K562 (cell line): ENCODE measurements at regions not wholly inside any gene's neighbourhood (a gene's known extent, or its start where the extent isn't known, plus 50 kb on each side); places are given as distances from the start of the nearest gene placed in this dataset.

Experiments
- ATAC-seq: fragments of 200-7000 bp; cut with Tn5 transposase; 3 replicates; pipeline ENCODE4 v1.9.1; 2020; ENCODE audit warnings: moderate library complexity
- BruUV-seq: library from RNA; stranded (reverse); fragments of 400-500 nt; replicated peaks from 2 replicates; lab custom pipeline; 2021; lab: Mats Ljungman, UMichigan
- CTCF ChIA-PET: fragments of 300-600 bp; formaldehyde crosslinking; extraction: SDS; loops from one replicate; lab custom pipeline; 2021; ENCODE audit warnings: low intra/inter-chr PET ratio; lab: Yijun Ruan, JAX
- POLR2A ChIA-PET: fragments of 300-600, 350-650 bp; sonication (Branson Sonifier 250); formaldehyde crosslinking; extraction: SDS; loops from one replicate; lab custom pipeline; 2021; ENCODE audit warnings: antibody characterized with exemption, inconsistent platforms; lab: Yijun Ruan, JAX
- DNase-seq, 4 experiments: peaks; one replicate each; pipeline versions ENCODE4 v3.0.0 to v3.0.0-alpha.2; 2011 to 2018; ENCODE audit warnings: low spot score in 3 of 4, mixed read lengths in 3 of 4; ENCODE audit errors: extremely low read depth in 1 of 4
- FAIRE-seq: peaks from 2 replicates; lab custom pipeline; 2011; peaks lifted over from hg19 to GRCh38; lab: Jason Lieb, UNC
- H2AFZ ChIP-seq: 2 replicates; pipeline ENCODE4 v1.6.0; 2011; ENCODE audit warnings: low read depth, low read length, control low read depth, inconsistent platforms
- H3K27ac ChIP-seq: fragments of 200-600 bp; 3 replicates; pipeline ENCODE4 v1.8.0; 2011; ENCODE audit warnings: low read depth, mild to moderate bottlenecking, control low read depth, inconsistent platforms, low read length, moderate library complexity, mixed read lengths; ENCODE audit errors: extremely low read depth
- H3K27me3 ChIP-seq, 2 experiments: fragments of 300-600 bp in 1 of 2; 2 replicates in 1 of 2; 3 replicates in 1 of 2; pipeline versions ENCODE4 v1.6.0 to v1.8.0; 2011; ENCODE audit warnings: inconsistent platforms in 2 of 2, low read length in 2 of 2, mild to moderate bottlenecking in 1 of 2, mixed read lengths in 1 of 2, moderate library complexity in 1 of 2; ENCODE audit not compliant: control insufficient read depth in 2 of 2, insufficient read depth in 2 of 2
- H3K36me3 ChIP-seq: fragments of 300-600 bp; 3 replicates; pipeline ENCODE4 v1.8.0; 2011; ENCODE audit warnings: mild to moderate bottlenecking, low read length, inconsistent platforms; ENCODE audit not compliant: control insufficient read depth, insufficient read depth
- H3K4me1 ChIP-seq, 2 experiments: fragments of 200-600 bp in 1 of 2; replicated peaks in 1 of 2; 2 replicates in 1 of 2; 3 replicates in 1 of 2; pipeline versions ENCODE4 v1.5.1 to v1.8.0; 2011; ENCODE audit warnings: inconsistent platforms in 2 of 2, low read length in 2 of 2, mild to moderate bottlenecking in 1 of 2, mixed read lengths in 1 of 2, moderate library complexity in 1 of 2; ENCODE audit not compliant: control insufficient read depth in 2 of 2, insufficient read depth in 2 of 2
- H3K4me2 ChIP-seq: 2 replicates; pipeline ENCODE4 v1.6.1; 2011; ENCODE audit warnings: low read length, control low read depth, inconsistent platforms, mixed read lengths; ENCODE audit not compliant: insufficient read depth
- H3K4me3 ChIP-seq: fragments of 200-600 bp; sonication (generic), shearing (Covaris generic); 2 replicates; pipeline ENCODE4 v1.5.1; 2016; ENCODE audit warnings: control low read depth, inconsistent platforms
- H3K79me2 ChIP-seq: fragments of 200-600 bp; 3 replicates; pipeline ENCODE4 v1.8.0; 2011; ENCODE audit warnings: low read length, inconsistent platforms; ENCODE audit not compliant: control insufficient read depth, insufficient read depth
- H3K9ac ChIP-seq, 2 experiments: 2 replicates each; pipeline versions ENCODE4 v1.6.0 to v1.6.1; 2011; ENCODE audit warnings: low read depth in 2 of 2, low read length in 2 of 2, control low read depth in 1 of 2, inconsistent platforms in 1 of 2, mild to moderate bottlenecking in 1 of 2, mixed read lengths in 1 of 2; ENCODE audit not compliant: insufficient read depth in 1 of 2
- H3K9me1 ChIP-seq: one replicate; pipeline ENCODE4 v1.6.0; 2011; ENCODE audit warnings: inconsistent platforms, mild to moderate bottlenecking, low read length, moderate library complexity; ENCODE audit not compliant: control insufficient read depth, insufficient read depth
- H3K9me3 ChIP-seq: replicated peaks from 2 replicates; pipeline ENCODE4 v1.5.1; 2011; ENCODE audit warnings: low read depth, low read length, inconsistent platforms; ENCODE audit not compliant: control insufficient read depth, insufficient read depth
- H4K20me1 ChIP-seq: replicated peaks from 2 replicates; pipeline ENCODE4 v1.6.1; 2011; ENCODE audit warnings: low read length, inconsistent platforms, mixed read lengths; ENCODE audit not compliant: control insufficient read depth, insufficient read depth
- CBFA2T3 ChIP-seq: fragments of 450-650 bp; IDR thresholded peaks from 2 replicates; pipeline ENCODE4 v1.6.1; 2017
- DACH1 ChIP-seq: fragments of 450-650 bp; IDR thresholded peaks from 2 replicates; pipeline ENCODE4 v1.6.1; 2018; ENCODE audit not compliant: partially characterized antibody
- ZBTB2 ChIP-seq: fragments of 450-650 bp; IDR thresholded peaks from 2 replicates; pipeline ENCODE4 v1.6.1; 2016; ENCODE audit warnings: antibody characterized with exemption
- ZBTB43 ChIP-seq: sonication (generic); formaldehyde crosslinking; IDR thresholded peaks from 2 replicates; pipeline ENCODE4 v1.8.0; 2023; ENCODE audit warnings: mild to moderate bottlenecking, missing genetic modification reagents
- ZNF764 ChIP-seq: fragments of 250-450 bp; sonication (Bioruptor Pico); IDR thresholded peaks from 2 replicates; pipeline ENCODE4 v1.4.0; 2020; ENCODE audit warnings: low read depth, mild to moderate bottlenecking, moderate library complexity
- in situ Hi-C: fragments of 300-500 bp; cut with MboI; formaldehyde crosslinking; loops from 4 replicates; pipeline ENCODE4 v1.15.0; 2018; ENCODE audit warnings: inconsistent platforms, mixed read lengths
- intact Hi-C: fragments of 100-400 bp; cut with micrococcal nuclease; formaldehyde crosslinking; loops from 2 replicates; pipeline ENCODE4 v1.14.2; 2022

GRCh38 chr4:135921081-135921480, 1611.2 kb downstream of the PCDH18 start:
- H3K4me1 ChIP-seq, result no peaks in the 10 kb centered on the region
- DNase-seq (no peak), ATAC-seq (no peak), FAIRE-seq (no peak)
- no peaks in the 10 kb centered on the region for H3K9me1 ChIP-seq
- no peaks in the 10 kb centered on the region for H3K36me3 ChIP-seq
- H3K4me2 ChIP-seq, result no peak overlapping the region
- intact Hi-C loops (no loop called here), in situ Hi-C loops (no loop called here)
- POLR2A ChIA-PET, result interaction anchor here (0.8 kb wide), 1 partner anchor 1992 kb away, joined by 3 read pairs; no protein-coding TSS in a partner anchor
- no peak overlapping the region for H3K4me3 ChIP-seq
- CTCF ChIA-PET, result no interaction called here
- H4K20me1 ChIP-seq, result no peaks in the 10 kb centered on the region
- no peaks in the 10 kb centered on the region for H3K79me2 ChIP-seq
- BruUV-seq, result no TSS peak
- H3K9me3 ChIP-seq, result peaks cover 1% of the 10 kb centered on the region; the same call in 1 of the 2 replicates
- no peak overlapping the region for H2AFZ ChIP-seq
- H3K27me3 ChIP-seq, result no peaks in the 10 kb centered on the region
- H3K9ac ChIP-seq, result no peak overlapping the region
- H3K27ac ChIP-seq, result no peak overlapping the region
- TF ChIP-seq ZBTB43 (CRISPR knock-in tag) (no peak), ZBTB2 (no peak), ZNF764 (CRISPR knock-in tag) (no peak), CBFA2T3 (no peak), DACH1 (no peak)
